ENCODE measurements at regions not wholly inside any gene's neighbourhood (a gene's known extent, or its start where the extent isn't known, plus 50 kb on each side); places are given as distances from the start of the nearest gene placed in this dataset.
"Not testable (repeated sequence)": the region's sequence is repeated elsewhere in the genome, so short reads cannot be mapped to it uniquely, and the experiment has no call there.

GRCh38 chr12:33634544-33634943 lies 194.9 kb upstream of the SYT10 start:
- ChIA-PET POLR2A (no interaction called here), CTCF (no interaction called here)
- no peak for TF ChIP-seq CTCF (IDR thresholded peaks at IDR 0.05; ENCODE audit: insufficient read depth, low read depth, low read length)
- Histone ChIP-seq H3K4me3 (ENCODE audit: low read depth, low read length) (no peak overlapping the region), H3K27me3 (ENCODE audit: control insufficient read depth, insufficient read depth, low read length) (no peaks in the 10 kb centered on the region), H3K36me3 (ENCODE audit: control insufficient read depth, insufficient read depth, low read length) (no peaks in the 10 kb centered on the region)
- DNase-seq (ENCODE audit: low read depth), result no peak

GRCh38 chr12:33636930-33637329 lies 197.3 kb upstream of the SYT10 start:
- H3K4me3 ChIP-seq (ENCODE audit: low read depth, low read length); CTCF ChIA-PET; H3K36me3 ChIP-seq (ENCODE audit: control insufficient read depth, insufficient read depth, low read length); H3K27me3 ChIP-seq (ENCODE audit: control insufficient read depth, insufficient read depth, low read length); POLR2A ChIA-PET; DNase-seq (ENCODE audit: low read depth): not testable (repeated sequence)

- no peak for TF ChIP-seq CTCF (IDR thresholded peaks at IDR 0.05; ENCODE audit: insufficient read depth, low read depth, low read length)
- H3K36me3 ChIP-seq (ENCODE audit: control insufficient read depth, insufficient read depth, low read length), result no peaks in the 10 kb centered on the region
- no peaks in the 10 kb centered on the region for H3K27me3 ChIP-seq (ENCODE audit: control insufficient read depth, insufficient read depth, low read length)
- ChIA-PET CTCF (no interaction called here), POLR2A (no interaction called here)
- no peak for DNase-seq (ENCODE audit: low read depth)
- H3K4me3 ChIP-seq (ENCODE audit: low read depth, low read length), result no peak overlapping the region
These were observed 200.4 kb upstream of the SYT10 start for GRCh38 chr12:33639975-33640374.

- CTCF ChIA-PET, result interaction anchor here (0.6 kb wide), 1 partner anchor 12 kb away, joined by 3 read pairs; no protein-coding TSS in a partner anchor
- TF ChIP-seq CTCF (IDR thresholded peaks at IDR 0.05; ENCODE audit: insufficient read depth, low read depth, low read length), result no peak
- POLR2A ChIA-PET, result no interaction called here
These were observed 210.4 kb upstream of the SYT10 start for GRCh38 chr12:33649992-33650391.

GRCh38 chr12:33650832-33651231 lies 211.2 kb upstream of the SYT10 start:
- ChIA-PET CTCF (no interaction called here), POLR2A (no interaction called here)
- Histone ChIP-seq H3K27me3 (ENCODE audit: control insufficient read depth, insufficient read depth, low read length) (no peaks in the 10 kb centered on the region), H3K36me3 (ENCODE audit: control insufficient read depth, insufficient read depth, low read length) (no peaks in the 10 kb centered on the region), H3K4me3 (ENCODE audit: low read depth, low read length) (no peak overlapping the region)
- no peak for TF ChIP-seq CTCF (IDR thresholded peaks at IDR 0.05; ENCODE audit: insufficient read depth, low read depth, low read length)
- DNase-seq (ENCODE audit: low read depth), result no peak

More at GRCh38 chr12:33649992-33650391, 210.4 kb upstream of the SYT10 start:
- no peak for DNase-seq (ENCODE audit: low read depth)
- Histone ChIP-seq H3K36me3 (ENCODE audit: control insufficient read depth, insufficient read depth, low read length) (no peaks in the 10 kb centered on the region), H3K4me3 (ENCODE audit: low read depth, low read length) (no peak overlapping the region), H3K27me3 (ENCODE audit: control insufficient read depth, insufficient read depth, low read length) (no peaks in the 10 kb centered on the region)

GRCh38 chr12:33653362-33653761 lies 213.7 kb upstream of the SYT10 start:
- H3K27me3 ChIP-seq (ENCODE audit: control insufficient read depth, insufficient read depth, low read length), result no peaks in the 10 kb centered on the region
- CTCF ChIA-PET, result no interaction called here

More at GRCh38 chr12:33653362-33653761, 213.7 kb upstream of the SYT10 start:
- POLR2A ChIA-PET, result no interaction called here
- TF ChIP-seq CTCF (IDR thresholded peaks at IDR 0.05; ENCODE audit: insufficient read depth, low read depth, low read length), result no peak
- no peak for DNase-seq (ENCODE audit: low read depth)
- no peak overlapping the region for H3K4me3 ChIP-seq (ENCODE audit: low read depth, low read length)
- no peaks in the 10 kb centered on the region for H3K36me3 ChIP-seq (ENCODE audit: control insufficient read depth, insufficient read depth, low read length)

All from BJ (cell line).